ENCODE measurements at regions not wholly inside any gene's neighbourhood (a gene's known extent, or its start where the extent isn't known, plus 50 kb on each side); places are given as distances from the start of the nearest gene placed in this dataset.
A peak's percentile ranks its signal among the peaks of the same experiment; 100 is the strongest.

GRCh38 chr16:74094514-74094913 lies 202.1 kb upstream of the PSMD7 start:
- DNase-seq, result no peak

- DNase-seq, result no peak
These were observed 204.3 kb upstream of the PSMD7 start for GRCh38 chr16:74092336-74092735.

GRCh38 chr16:74090871-74091270 lies 205.7 kb upstream of the PSMD7 start:
- DNase-seq, result no peak

- no peak for DNase-seq
These were observed 213.1 kb upstream of the PSMD7 start for GRCh38 chr16:74083541-74083940.

GRCh38 chr16:74080311-74080710 lies 216.3 kb upstream of the PSMD7 start:
- DNase-seq, result no peak

DNA sequence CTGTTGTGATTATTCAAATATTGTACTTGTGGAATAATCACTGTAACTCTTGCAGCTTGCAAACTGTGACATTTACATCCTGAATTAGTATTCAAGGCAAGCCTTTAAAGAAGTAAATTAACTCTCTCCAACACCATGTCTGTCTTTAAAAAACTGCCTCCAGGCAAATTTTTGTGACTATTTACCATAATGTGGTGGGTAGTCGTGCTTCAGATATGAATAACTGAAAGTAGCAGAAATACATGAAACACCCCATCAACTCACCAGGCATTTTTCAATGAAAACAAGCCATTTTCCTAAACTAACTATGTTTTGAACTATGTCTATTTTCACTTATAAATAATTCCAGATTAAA lies 217.4 kb upstream of the PSMD7 start:
- no peak for DNase-seq

- DNase-seq, result no peak
These were observed 217.9 kb upstream of the PSMD7 start for GRCh38 chr16:74078511-74079231.

DNA sequence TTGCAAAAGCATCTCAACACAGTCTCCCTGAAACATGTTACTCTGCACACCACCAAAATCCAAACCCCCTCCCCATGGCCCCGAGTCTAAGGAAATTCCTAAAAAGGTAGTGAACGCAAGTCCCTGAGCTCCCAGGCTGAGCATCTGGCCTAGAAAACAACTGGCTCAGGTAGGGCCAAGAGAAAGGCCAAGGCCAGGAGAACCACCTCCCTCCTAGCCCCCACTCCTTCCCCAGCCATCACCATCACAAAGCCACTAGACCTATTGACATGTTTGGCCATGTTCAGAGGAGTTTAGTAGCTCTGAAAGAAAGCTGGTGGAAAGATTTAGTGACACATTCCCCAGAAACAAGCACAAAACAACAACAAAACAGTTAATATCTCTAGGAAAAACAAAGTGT lies 220.0 kb upstream of the PSMD7 start:
- no peak for DNase-seq

DNA sequence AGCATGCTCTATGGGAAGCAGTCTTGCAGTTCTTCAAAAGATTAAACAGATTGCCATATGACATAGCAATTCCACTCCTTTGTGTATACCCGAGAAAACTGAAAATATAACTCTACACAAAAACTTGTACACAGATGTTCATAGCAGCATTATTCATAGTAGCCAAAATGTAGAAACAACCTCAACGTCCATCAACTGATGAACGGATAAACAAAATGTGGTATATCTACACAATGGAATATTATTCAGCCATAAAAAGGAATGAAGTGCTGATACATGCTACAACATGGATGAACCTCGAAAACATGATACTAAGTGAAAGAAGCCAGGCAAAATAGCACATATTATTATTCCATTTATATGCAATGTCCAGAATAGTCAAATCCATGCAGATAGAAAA lies 221.2 kb upstream of the PSMD7 start:
- no peak for DNase-seq

GRCh38 chr16:74073456-74073855 lies 223.2 kb upstream of the PSMD7 start:
- DNase-seq, result no peak

- no peak for DNase-seq
These were observed 224.5 kb upstream of the PSMD7 start for GRCh38 chr16:74071996-74072535.

GRCh38 chr16:74070237-74070636 lies 226.4 kb upstream of the PSMD7 start:
- DNase-seq, result peak; percentile 60

DNA sequence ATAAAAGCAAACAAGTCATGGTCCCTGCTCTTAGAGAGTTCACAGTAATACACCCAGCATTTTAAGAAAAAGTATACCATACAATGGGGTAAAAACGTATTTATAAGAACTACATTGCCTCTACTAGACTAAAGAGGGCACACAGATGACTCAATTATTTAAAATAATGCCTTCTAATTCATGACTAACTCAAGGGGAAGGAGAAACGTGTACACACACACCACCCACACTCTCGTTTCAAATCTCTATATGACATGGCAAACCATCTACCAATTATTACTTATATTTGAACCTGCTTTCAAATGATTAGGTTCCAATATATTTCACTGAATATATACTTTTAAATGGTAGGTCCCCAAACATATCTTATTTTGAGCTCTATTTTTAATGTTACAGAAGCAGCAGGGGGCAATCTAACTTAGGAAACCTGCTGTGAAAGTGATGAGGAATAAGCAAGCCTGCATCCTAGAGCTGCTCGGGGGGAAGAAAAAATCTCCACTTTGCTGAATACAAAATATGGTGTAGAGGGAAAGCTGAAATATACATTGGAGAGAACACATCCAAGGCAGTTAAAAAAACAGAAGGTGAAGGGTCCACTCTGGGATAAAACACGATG lies 232.4 kb upstream of the PSMD7 start:
- no peak for DNase-seq

- DNase-seq, result no peak
These were observed 242.8 kb upstream of the PSMD7 start for GRCh38 chr16:74053826-74054225.

DNA sequence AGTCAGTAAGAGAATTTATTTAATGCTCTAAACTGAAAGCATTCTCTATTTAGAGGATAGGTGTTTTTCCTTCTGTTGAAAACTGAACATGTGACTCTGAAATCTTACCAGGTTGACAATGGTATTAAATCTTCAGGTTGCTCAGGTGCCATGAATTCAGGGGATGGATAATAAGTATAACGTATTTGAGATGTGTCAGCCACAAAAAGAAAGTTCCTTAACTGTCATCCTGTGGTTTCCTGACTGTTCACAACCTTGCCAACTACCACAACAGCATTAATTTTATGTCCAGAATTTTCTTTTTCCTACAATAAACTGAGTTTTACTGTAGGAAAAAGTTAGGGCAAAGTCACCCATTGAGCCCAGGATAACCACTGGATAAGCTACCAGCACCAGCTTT lies 243.3 kb upstream of the PSMD7 start:
- no peak for DNase-seq

DNA sequence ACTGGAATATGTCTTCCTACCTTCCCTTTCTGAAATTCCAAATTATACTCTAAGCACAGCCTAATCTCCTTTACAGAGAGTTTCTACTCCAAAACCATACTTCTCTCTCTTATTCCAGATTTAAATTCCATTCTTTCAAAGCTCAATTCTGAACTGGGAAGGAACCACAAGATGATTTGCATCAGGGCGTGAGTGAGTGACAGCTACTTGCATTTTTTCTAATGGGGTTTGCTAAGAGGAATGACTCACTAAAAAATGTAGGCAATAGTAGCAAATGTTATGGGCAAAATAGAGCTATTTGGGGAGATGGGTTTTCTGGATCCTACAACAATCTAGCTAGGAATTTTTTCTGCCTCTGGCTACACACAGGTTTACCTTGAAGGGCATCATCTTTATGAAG lies 244.6 kb upstream of the PSMD7 start:
- DNase-seq, result no peak

GRCh38 chr16:74049027-74049426 lies 247.6 kb upstream of the PSMD7 start:
- no peak for DNase-seq

- DNase-seq, result no peak
These were observed 250.1 kb upstream of the PSMD7 start for GRCh38 chr16:74046524-74046923.

GRCh38 chr16:74045513-74045912 lies 251.1 kb upstream of the PSMD7 start:
- DNase-seq, result no peak

- no peak for DNase-seq
These were observed 260.8 kb upstream of the PSMD7 start for GRCh38 chr16:74035816-74036215.

DNA sequence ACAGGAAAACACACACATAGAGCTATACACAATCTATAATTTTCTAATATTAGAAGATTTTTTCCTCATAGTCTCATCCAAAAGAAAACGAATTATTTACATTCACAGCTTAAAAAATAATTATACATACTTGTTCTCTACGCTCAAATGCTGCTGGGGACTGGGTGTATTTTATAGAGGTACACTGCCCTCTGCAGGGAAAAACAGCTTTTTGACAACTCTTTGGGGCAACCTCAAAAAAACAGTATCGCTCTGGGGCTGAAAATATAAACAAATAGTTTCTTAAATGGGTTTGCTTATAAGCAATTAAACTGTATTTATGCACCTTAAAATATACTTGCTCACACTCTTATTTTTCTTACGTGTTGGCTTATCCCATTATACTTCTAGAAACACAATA lies 261.8 kb upstream of the PSMD7 start:
- DNase-seq, result no peak

DNA sequence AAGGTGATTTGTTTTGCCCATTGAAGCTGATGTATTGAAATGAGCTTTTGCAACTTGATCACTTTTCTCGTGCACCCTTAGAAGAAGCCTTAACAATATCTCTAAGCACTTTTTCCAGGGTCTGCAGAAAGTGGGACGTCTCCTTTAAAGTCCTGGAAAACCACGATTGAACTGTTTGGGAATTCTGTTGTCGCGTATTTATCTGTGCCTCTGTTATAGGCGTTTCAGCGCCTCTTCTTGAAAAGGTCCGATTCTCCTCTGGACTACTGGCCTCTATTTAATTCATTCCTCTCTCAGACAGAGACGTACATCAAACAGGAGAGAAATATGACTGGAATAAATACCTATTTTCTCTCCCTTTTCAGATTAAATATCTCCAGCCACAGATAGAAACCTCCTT lies 262.4 kb upstream of the PSMD7 start:
- DNase-seq, result no peak

- DNase-seq, result no peak
These were observed 263.1 kb upstream of the PSMD7 start for GRCh38 chr16:74033441-74033995.

DNA sequence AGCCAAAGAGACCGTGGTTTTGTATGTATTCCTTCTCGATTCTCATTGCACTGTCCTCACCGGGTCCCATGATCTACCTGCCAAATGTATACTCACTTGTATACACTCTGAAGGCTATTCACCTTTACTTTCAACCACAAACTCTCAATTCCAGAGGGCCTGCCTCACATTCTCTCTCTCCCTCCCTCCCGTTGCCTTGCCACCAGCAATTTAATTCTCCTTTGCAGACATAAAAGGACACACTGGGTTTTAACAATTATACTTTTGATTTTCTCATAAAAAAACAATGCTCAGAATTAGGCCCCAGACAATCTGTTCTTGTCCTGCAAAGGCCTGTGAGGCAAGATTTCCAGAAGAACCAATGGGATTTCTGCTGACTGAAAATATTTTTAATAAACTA lies 265.1 kb upstream of the PSMD7 start:
- no peak for DNase-seq
